Upper lobe of left lung (tissue), 4 donors: ENCODE measurements at regions not wholly inside any gene's neighbourhood (a gene's known extent, or its start where the extent isn't known, plus 50 kb on each side); places are given as distances from the start of the nearest gene placed in this dataset.

Source experiments
- POLR2A ChIP-seq, 4 donors: fragments of 450-650 bp; IDR thresholded peaks; one replicate each; pipeline ENCODE4 v1.5.1; 2016 to 2017; ENCODE audit warnings: antibody characterized with exemption in 4 of 4, mild to moderate bottlenecking in 2 of 4
- TF ChIP-seq, protein P1 (sequence below), 6 experiments: fragments of 450-650 bp in 4 of 6; fragments of 200-600 bp in 2 of 6; sonication (generic) in 2 of 6; IDR thresholded peaks; one replicate each; pipeline ENCODE4 v1.5.1; 2016 to 2019; ENCODE audit warnings: antibody characterized with exemption in 6 of 6

- TF ChIP-seq, protein P1, sequence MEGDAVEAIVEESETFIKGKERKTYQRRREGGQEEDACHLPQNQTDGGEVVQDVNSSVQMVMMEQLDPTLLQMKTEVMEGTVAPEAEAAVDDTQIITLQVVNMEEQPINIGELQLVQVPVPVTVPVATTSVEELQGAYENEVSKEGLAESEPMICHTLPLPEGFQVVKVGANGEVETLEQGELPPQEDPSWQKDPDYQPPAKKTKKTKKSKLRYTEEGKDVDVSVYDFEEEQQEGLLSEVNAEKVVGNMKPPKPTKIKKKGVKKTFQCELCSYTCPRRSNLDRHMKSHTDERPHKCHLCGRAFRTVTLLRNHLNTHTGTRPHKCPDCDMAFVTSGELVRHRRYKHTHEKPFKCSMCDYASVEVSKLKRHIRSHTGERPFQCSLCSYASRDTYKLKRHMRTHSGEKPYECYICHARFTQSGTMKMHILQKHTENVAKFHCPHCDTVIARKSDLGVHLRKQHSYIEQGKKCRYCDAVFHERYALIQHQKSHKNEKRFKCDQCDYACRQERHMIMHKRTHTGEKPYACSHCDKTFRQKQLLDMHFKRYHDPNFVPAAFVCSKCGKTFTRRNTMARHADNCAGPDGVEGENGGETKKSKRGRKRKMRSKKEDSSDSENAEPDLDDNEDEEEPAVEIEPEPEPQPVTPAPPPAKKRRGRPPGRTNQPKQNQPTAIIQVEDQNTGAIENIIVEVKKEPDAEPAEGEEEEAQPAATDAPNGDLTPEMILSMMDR (IDR thresholded peaks at IDR 0.05): no peak
- TF ChIP-seq POLR2A (IDR thresholded peaks at IDR 0.05): no peak
Measured at GRCh38 chr2:14494759-14495158, 137.8 kb upstream of the LRATD1 start.
